H1 (cell line): ENCODE measurements at regions not wholly inside any gene's neighbourhood (a gene's known extent, or its start where the extent isn't known, plus 50 kb on each side); places are given as distances from the start of the nearest gene placed in this dataset.

Experiments used
- BRCA1 ChIP-seq: IDR thresholded peaks from 2 replicates; pipeline ENCODE4 v1.6.1; 2012; ENCODE audit warnings: low read depth, low read length, improper control_type of control experiment
- CBX5 ChIP-seq: fragments of 300-800, 300-1000 bp; sonication (generic); IDR thresholded peaks from 2 replicates; pipeline ENCODE4 v1.7.1; 2016; ENCODE audit warnings: antibody characterized with exemption, low read length, low read depth
- EP300 ChIP-seq, 2 experiments: IDR thresholded peaks; 1 replicate in 1 of 2; 2 replicates in 1 of 2; pipeline ENCODE4 v1.6.1; 2011 to 2012; ENCODE audit warnings: low read depth in 2 of 2, low read length in 2 of 2, mild to moderate bottlenecking in 2 of 2, borderline replicate concordance in 1 of 2, inconsistent platforms in 1 of 2, moderate library complexity in 1 of 2
- EZH2 ChIP-seq: fragments of 200-600 bp; sonication (generic); IDR thresholded peaks from 2 replicates; pipeline ENCODE4 v1.7.1; 2012; ENCODE audit warnings: low read depth, mild to moderate bottlenecking, moderate library complexity, low read length, inconsistent platforms; ENCODE audit not compliant: severe bottlenecking
- HDAC2 ChIP-seq, 2 experiments: fragments of 300-600 bp in 1 of 2; sonication (generic) in 1 of 2; IDR thresholded peaks; 2 replicates each; pipeline ENCODE4 v1.6.1; 2011 to 2012; ENCODE audit warnings: low read depth in 2 of 2, low read length in 2 of 2, mild to moderate bottlenecking in 2 of 2, moderate library complexity in 2 of 2, borderline replicate concordance in 1 of 2, inconsistent platforms in 1 of 2
- MAFK ChIP-seq: IDR thresholded peaks from 2 replicates; pipeline ENCODE4 v1.6.1; 2012; ENCODE audit warnings: low read depth, mild to moderate bottlenecking, improper control_type of control experiment, low read length
- PHF8 ChIP-seq: fragments of 200-600 bp; sonication (generic); conservative IDR thresholded peaks from 2 replicates; pipeline ENCODE4 v1.7.1; 2012; ENCODE audit warnings: low read depth, mild to moderate bottlenecking, inconsistent platforms, low read length, moderate library complexity
- POLR2A ChIP-seq, 2 experiments: IDR thresholded peaks; 1 replicate in 1 of 2; 2 replicates in 1 of 2; pipeline ENCODE4 v1.6.1; 2011; ENCODE audit warnings: low read depth in 2 of 2, low read length in 2 of 2, mild to moderate bottlenecking in 2 of 2; ENCODE audit errors: control extremely low read depth in 1 of 2
- POLR2AphosphoS5 ChIP-seq: IDR thresholded peaks from 2 replicates; pipeline ENCODE4 v1.6.1; 2011; ENCODE audit warnings: low read depth, low read length
- POU5F1 ChIP-seq: IDR thresholded peaks from 2 replicates; pipeline ENCODE4 v1.6.1; 2011; ENCODE audit warnings: low read depth, mild to moderate bottlenecking, low read length, moderate library complexity
- SP2 ChIP-seq: IDR thresholded peaks from 2 replicates; pipeline ENCODE4 v1.6.1; 2012; ENCODE audit warnings: mild to moderate bottlenecking, low read length, inconsistent platforms
- TBP ChIP-seq: IDR thresholded peaks from 2 replicates; pipeline ENCODE4 v1.6.1; 2011; ENCODE audit warnings: low read depth, low read length, improper control_type of control experiment
- USF2 ChIP-seq: IDR thresholded peaks from 2 replicates; pipeline ENCODE4 v1.6.1; 2011; ENCODE audit warnings: low read length, improper control_type of control experiment
- TF ChIP-seq, protein P1 (sequence below), 3 experiments: IDR thresholded peaks; 1 replicate in 2 of 3; 2 replicates in 1 of 3; pipeline versions ENCODE4 v1.5.1 to v1.6.1; 2011; ENCODE audit warnings: low read length in 3 of 3, mild to moderate bottlenecking in 3 of 3, inconsistent platforms in 2 of 3, low read depth in 1 of 3, moderate library complexity in 1 of 3; ENCODE audit not compliant: insufficient read depth in 1 of 3; ENCODE audit errors: control extremely low read depth in 1 of 3

GRCh38 chr7:50937727-50938126 lies 155.0 kb upstream of the GRB10 start:
- TF ChIP-seq POLR2AphosphoS5 = no peak
- TF ChIP-seq BRCA1 = no peak
- TF ChIP-seq POLR2A (IDR thresholded peaks at IDR 0.05; ENCODE audit: control extremely low read depth in 1 of 2, low read depth in 2 of 2, low read length in 2 of 2) = no peak
- TF ChIP-seq USF2 = no peak
- no peak for TF ChIP-seq CBX5
- TF ChIP-seq EP300 (IDR thresholded peaks at IDR 0.05; ENCODE audit: borderline replicate concordance in 1 of 2, low read depth in 2 of 2, low read length in 2 of 2) = no peak
- TF ChIP-seq, protein P1, sequence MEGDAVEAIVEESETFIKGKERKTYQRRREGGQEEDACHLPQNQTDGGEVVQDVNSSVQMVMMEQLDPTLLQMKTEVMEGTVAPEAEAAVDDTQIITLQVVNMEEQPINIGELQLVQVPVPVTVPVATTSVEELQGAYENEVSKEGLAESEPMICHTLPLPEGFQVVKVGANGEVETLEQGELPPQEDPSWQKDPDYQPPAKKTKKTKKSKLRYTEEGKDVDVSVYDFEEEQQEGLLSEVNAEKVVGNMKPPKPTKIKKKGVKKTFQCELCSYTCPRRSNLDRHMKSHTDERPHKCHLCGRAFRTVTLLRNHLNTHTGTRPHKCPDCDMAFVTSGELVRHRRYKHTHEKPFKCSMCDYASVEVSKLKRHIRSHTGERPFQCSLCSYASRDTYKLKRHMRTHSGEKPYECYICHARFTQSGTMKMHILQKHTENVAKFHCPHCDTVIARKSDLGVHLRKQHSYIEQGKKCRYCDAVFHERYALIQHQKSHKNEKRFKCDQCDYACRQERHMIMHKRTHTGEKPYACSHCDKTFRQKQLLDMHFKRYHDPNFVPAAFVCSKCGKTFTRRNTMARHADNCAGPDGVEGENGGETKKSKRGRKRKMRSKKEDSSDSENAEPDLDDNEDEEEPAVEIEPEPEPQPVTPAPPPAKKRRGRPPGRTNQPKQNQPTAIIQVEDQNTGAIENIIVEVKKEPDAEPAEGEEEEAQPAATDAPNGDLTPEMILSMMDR (IDR thresholded peaks at IDR 0.05; ENCODE audit: control extremely low read depth in 1 of 3, insufficient read depth in 1 of 3, low read depth in 1 of 3, low read length in 3 of 3) = no peak
- TF ChIP-seq TBP = no peak
- no peak for TF ChIP-seq SP2
- TF ChIP-seq POU5F1 = no peak
- TF ChIP-seq PHF8 = no peak
- TF ChIP-seq EZH2 = no peak
- no peak for TF ChIP-seq MAFK
- no peak for TF ChIP-seq HDAC2 (IDR thresholded peaks at IDR 0.05; ENCODE audit: borderline replicate concordance in 1 of 2, low read depth in 2 of 2, low read length in 2 of 2)
